Endothelial cell of umbilical vein (primary cell): ENCODE measurements at regions not wholly inside any gene's neighbourhood (a gene's known extent, or its start where the extent isn't known, plus 50 kb on each side); places are given as distances from the start of the nearest gene placed in this dataset.

Experiments used
- BruUV-seq: library from RNA; stranded (reverse); fragments of 400-500 nt; replicated peaks from 2 replicates; lab custom pipeline; 2021; lab: Mats Ljungman, UMichigan
- CTCF ChIA-PET: fragments of 300-600, 350-600 bp; sonication (Branson Sonifier 250); formaldehyde crosslinking; loops from one replicate; lab custom pipeline; 2021; ENCODE audit warnings: antibody characterized with exemption, inconsistent platforms; lab: Charles Lee
- POLR2A ChIA-PET: fragments of 300-600, 350-600 bp; sonication (Branson Sonifier 250); formaldehyde crosslinking; loops from one replicate; lab custom pipeline; 2021; ENCODE audit warnings: antibody characterized with exemption, inconsistent platforms; lab: Charles Lee
- DNase-seq: peaks from one replicate; pipeline ENCODE4 v3.0.0-alpha.2; 2011; ENCODE audit warnings: low read depth, low spot score
- FAIRE-seq: peaks from 2 replicates; lab custom pipeline; 2011; peaks lifted over from hg19 to GRCh38; lab: Jason Lieb, UNC
- H2AFZ ChIP-seq: 2 replicates; pipeline ENCODE4 v1.6.0; 2012; ENCODE audit warnings: low read depth, low read length, control low read depth, inconsistent platforms
- H3K27ac ChIP-seq: 2 replicates; pipeline ENCODE4 v1.5.1; 2011; ENCODE audit warnings: low read depth, mild to moderate bottlenecking, control low read depth, low read length, moderate library complexity; ENCODE audit not compliant: insufficient read depth
- H3K27me3 ChIP-seq, 2 experiments: 2 replicates each; pipeline versions ENCODE4 v1.6.0 to v1.6.1; 2011; ENCODE audit warnings: low read length in 2 of 2, mixed read lengths in 1 of 2; ENCODE audit not compliant: control insufficient read depth in 2 of 2, insufficient read depth in 2 of 2
- H3K36me3 ChIP-seq, 2 experiments: 2 replicates in 1 of 2; 3 replicates in 1 of 2; pipeline ENCODE4 v1.5.1; 2011; ENCODE audit warnings: low read length in 2 of 2, mild to moderate bottlenecking in 1 of 2, moderate library complexity in 1 of 2; ENCODE audit not compliant: control insufficient read depth in 2 of 2, insufficient read depth in 2 of 2; ENCODE audit errors: extremely low read depth in 1 of 2
- H3K4me1 ChIP-seq: 3 replicates; pipeline ENCODE4 v1.5.1; 2011; ENCODE audit warnings: mild to moderate bottlenecking, low read length; ENCODE audit not compliant: control insufficient read depth, insufficient read depth; ENCODE audit errors: extremely low read depth
- H3K4me2 ChIP-seq: 2 replicates; pipeline ENCODE4 v1.6.1; 2011; ENCODE audit warnings: low read length, control low read depth, mixed read lengths; ENCODE audit not compliant: insufficient read depth
- H3K4me3 ChIP-seq, 3 experiments: fragments of 200-600 bp in 1 of 3; sonication (generic), shearing (Covaris generic) in 1 of 3; replicated peaks in 1 of 3; 2 replicates each; pipeline ENCODE4 v1.5.1; 2011 to 2016; ENCODE audit warnings: control low read depth in 3 of 3, low read length in 3 of 3, mild to moderate bottlenecking in 2 of 3, inconsistent platforms in 1 of 3, low read depth in 1 of 3, moderate library complexity in 1 of 3; ENCODE audit not compliant: insufficient read depth in 1 of 3
- H3K79me2 ChIP-seq: 2 replicates; pipeline ENCODE4 v1.6.0; 2012; ENCODE audit warnings: low read length, inconsistent platforms; ENCODE audit not compliant: control insufficient read depth, insufficient read depth
- H3K9ac ChIP-seq: replicated peaks from 2 replicates; pipeline ENCODE3; 2011; ENCODE audit warnings: low read length, control low read depth; ENCODE audit not compliant: insufficient read depth; ENCODE audit errors: extremely low read depth
- H3K9me1 ChIP-seq: replicated peaks from 3 replicates; pipeline ENCODE4 v1.6.0; 2011; ENCODE audit warnings: mild to moderate bottlenecking, low read length; ENCODE audit not compliant: control insufficient read depth, insufficient read depth; ENCODE audit errors: extremely low read depth
- H3K9me3 ChIP-seq: replicated peaks from 2 replicates; pipeline ENCODE4 v1.5.1; 2012; ENCODE audit warnings: low read length, inconsistent platforms; ENCODE audit not compliant: control insufficient read depth, insufficient read depth
- H4K20me1 ChIP-seq: replicated peaks from 2 replicates; pipeline ENCODE3; 2011; ENCODE audit warnings: mild to moderate bottlenecking, low read length; ENCODE audit not compliant: control insufficient read depth, insufficient read depth; ENCODE audit errors: extremely low read depth
- EZH2 ChIP-seq: IDR thresholded peaks from 2 replicates; pipeline ENCODE4 v1.6.1; 2012; ENCODE audit warnings: borderline replicate concordance, low read depth, mild to moderate bottlenecking, moderate library complexity, low read length, inconsistent platforms; ENCODE audit not compliant: severe bottlenecking
- GATA2 ChIP-seq: IDR thresholded peaks from 2 replicates; pipeline ENCODE4 v1.7.0; 2011; ENCODE audit warnings: low read depth, mild to moderate bottlenecking, moderate library complexity, mixed read lengths, low read length; ENCODE audit not compliant: insufficient read length, insufficient read depth
- JUN ChIP-seq: IDR thresholded peaks from 2 replicates; pipeline ENCODE4 v1.6.1; 2011; ENCODE audit warnings: borderline replicate concordance, low read depth; ENCODE audit not compliant: insufficient read length, insufficient read depth
- MAX ChIP-seq: IDR thresholded peaks from 2 replicates; pipeline ENCODE4 v1.6.1; 2011; ENCODE audit not compliant: insufficient read depth, insufficient read length
- MYC ChIP-seq: IDR thresholded peaks from one replicate; pipeline ENCODE4 v1.6.1; 2011; ENCODE audit warnings: mild to moderate bottlenecking, low read depth, low read length
- POLR2AphosphoS5 ChIP-seq: IDR thresholded peaks from 2 replicates; pipeline ENCODE4 v1.6.1; 2012; ENCODE audit warnings: low read depth, mild to moderate bottlenecking, control low read depth, low read length, moderate library complexity; ENCODE audit not compliant: insufficient read depth
- dilution Hi-C: fragments of 300-500 bp; cut with MboI; formaldehyde crosslinking; loops from one replicate; pipeline ENCODE4 v1.15.0; 2019; ENCODE audit warnings: low sequenced_read_pairs; ENCODE audit not compliant: extremely low pct_ligation_motif_present
- intact Hi-C: fragments of 100-400 bp; cut with micrococcal nuclease; formaldehyde crosslinking; loops from one replicate; pipeline ENCODE4 v1.10.0; 2022

GRCh38 chr12:92062539-92063493, 82.8 kb downstream of the BTG1 start:
- H4K20me1 ChIP-seq, result no peaks in the 10 kb centered on the region
- no peak for TF ChIP-seq MYC
- TF ChIP-seq POLR2AphosphoS5, result no peak
- ChIA-PET POLR2A (no interaction called here), CTCF (interaction anchor here (1.1 kb wide), 1 partner anchor 8 kb away, joined by 3 read pairs; no protein-coding TSS in a partner anchor)
- no peaks in the 10 kb centered on the region for H3K79me2 ChIP-seq
- intact Hi-C loops, result no loop called here
- no peak for DNase-seq
- H2AFZ ChIP-seq, result no peak overlapping the region
- no peak overlapping the region for H3K9ac ChIP-seq
- dilution Hi-C loops, result no loop called here
- no peak overlapping the region for H3K4me3 ChIP-seq
- FAIRE-seq, result no peak
- H3K36me3 ChIP-seq, result no peaks in the 10 kb centered on the region
- H3K27me3 ChIP-seq, result no peaks in the 10 kb centered on the region
- H3K4me2 ChIP-seq, result no peak overlapping the region
- H3K9me1 ChIP-seq, result no peaks in the 10 kb centered on the region
- H3K4me1 ChIP-seq, result no peaks in the 10 kb centered on the region
- no peaks in the 10 kb centered on the region for H3K9me3 ChIP-seq
- H3K27ac ChIP-seq, result no peak overlapping the region
- no TSS peak for BruUV-seq

GRCh38 chr12:92061061-92061460, 84.6 kb downstream of the BTG1 start:
- DNase-seq, result no peak
- ChIA-PET POLR2A (no interaction called here), CTCF (interaction anchor here (1.6 kb wide), 1 partner anchor 14 kb away, joined by 3 read pairs; no protein-coding TSS in a partner anchor)
- Histone ChIP-seq H3K36me3 (no peaks in the 10 kb centered on the region), H3K9me1 (no peaks in the 10 kb centered on the region), H3K79me2 (no peaks in the 10 kb centered on the region), H2AFZ (no peak overlapping the region), H3K4me3 (no peak overlapping the region), H4K20me1 (no peaks in the 10 kb centered on the region), H3K27ac (no peak overlapping the region), H3K9me3 (no peaks in the 10 kb centered on the region), H3K4me2 (no peak overlapping the region), H3K4me1 (no peaks in the 10 kb centered on the region), H3K27me3 (no peaks in the 10 kb centered on the region), H3K9ac (no peak overlapping the region)
- intact Hi-C loops (no loop called here), dilution Hi-C loops (no loop called here)
- TF ChIP-seq MYC (no peak), JUN (no peak), EZH2 (no peak), GATA2 (no peak), MAX (no peak)
- BruUV-seq, result no TSS peak
- no peak for FAIRE-seq
